ENCODE measurements at regions not wholly inside any gene's neighbourhood (a gene's known extent, or its start where the extent isn't known, plus 50 kb on each side); places are given as distances from the start of the nearest gene placed in this dataset.

- H3K36me3 Mint-ChIP-seq (ENCODE audit: unreplicated experiment) = no peaks in the 10 kb centered on the region
- no peak for DNase-seq (ENCODE audit: extremely low spot score, unreplicated experiment)
- H3K9me3 Mint-ChIP-seq (ENCODE audit: unreplicated experiment) = no peaks in the 10 kb centered on the region
- H3K27ac Mint-ChIP-seq (ENCODE audit: unreplicated experiment) = no peak overlapping the region
- no peaks in the 10 kb centered on the region for H3K4me1 Mint-ChIP-seq (ENCODE audit: unreplicated experiment)
- H3K27me3 Mint-ChIP-seq (ENCODE audit: unreplicated experiment) = peaks cover 8% of the 10 kb centered on the region
- no peak for TF ChIP-seq CTCF (IDR thresholded peaks at IDR 0.05)
- H3K4me3 Mint-ChIP-seq (ENCODE audit: unreplicated experiment) = no peak overlapping the region
Measured at GRCh38 chr3:10669490-10670048, 146.5 kb upstream of the SLC6A11 start.

- no peak for DNase-seq (ENCODE audit: extremely low spot score, unreplicated experiment)
- no peaks in the 10 kb centered on the region for H3K4me1 Mint-ChIP-seq (ENCODE audit: unreplicated experiment)
Measured at GRCh38 chr3:10672422-10672821, 143.6 kb upstream of the SLC6A11 start.

GRCh38 chr3:10674578-10674977 lies 141.4 kb upstream of the SLC6A11 start:
- no peak for TF ChIP-seq CTCF (IDR thresholded peaks at IDR 0.05)

More at GRCh38 chr3:10672422-10672821, 143.6 kb upstream of the SLC6A11 start:
- no peaks in the 10 kb centered on the region for H3K36me3 Mint-ChIP-seq (ENCODE audit: unreplicated experiment)
- TF ChIP-seq CTCF (IDR thresholded peaks at IDR 0.05) = no peak
- H3K4me3 Mint-ChIP-seq (ENCODE audit: unreplicated experiment) = no peak overlapping the region
- no peaks in the 10 kb centered on the region for H3K9me3 Mint-ChIP-seq (ENCODE audit: unreplicated experiment)
- H3K27me3 Mint-ChIP-seq (ENCODE audit: unreplicated experiment) = peaks cover 20% of the 10 kb centered on the region
- no peak overlapping the region for H3K27ac Mint-ChIP-seq (ENCODE audit: unreplicated experiment)

GRCh38 chr3:10676905-10677304 lies 139.1 kb upstream of the SLC6A11 start:
- DNase-seq (ENCODE audit: extremely low spot score, unreplicated experiment) = no peak
- Mint-ChIP-seq H3K4me1 (ENCODE audit: unreplicated experiment) (no peaks in the 10 kb centered on the region), H3K36me3 (ENCODE audit: unreplicated experiment) (no peaks in the 10 kb centered on the region), H3K27ac (ENCODE audit: unreplicated experiment) (no peak overlapping the region), H3K27me3 (ENCODE audit: unreplicated experiment) (peaks cover 19% of the 10 kb centered on the region), H3K9me3 (ENCODE audit: unreplicated experiment) (no peaks in the 10 kb centered on the region), H3K4me3 (ENCODE audit: unreplicated experiment) (no peak overlapping the region)
- no peak for TF ChIP-seq CTCF (IDR thresholded peaks at IDR 0.05)

More at GRCh38 chr3:10674578-10674977, 141.4 kb upstream of the SLC6A11 start:
- H3K4me3 Mint-ChIP-seq (ENCODE audit: unreplicated experiment) = no peak overlapping the region
- peaks cover 20% of the 10 kb centered on the region for H3K27me3 Mint-ChIP-seq (ENCODE audit: unreplicated experiment)
- H3K36me3 Mint-ChIP-seq (ENCODE audit: unreplicated experiment) = no peaks in the 10 kb centered on the region
- DNase-seq (ENCODE audit: extremely low spot score, unreplicated experiment) = no peak
- H3K9me3 Mint-ChIP-seq (ENCODE audit: unreplicated experiment) = no peaks in the 10 kb centered on the region
- H3K4me1 Mint-ChIP-seq (ENCODE audit: unreplicated experiment) = no peaks in the 10 kb centered on the region
- H3K27ac Mint-ChIP-seq (ENCODE audit: unreplicated experiment) = no peak overlapping the region

- no peak for TF ChIP-seq CTCF (IDR thresholded peaks at IDR 0.05)
- no peaks in the 10 kb centered on the region for H3K4me1 Mint-ChIP-seq (ENCODE audit: unreplicated experiment)
- H3K27ac Mint-ChIP-seq (ENCODE audit: unreplicated experiment) = no peak overlapping the region
- no peaks in the 10 kb centered on the region for H3K9me3 Mint-ChIP-seq (ENCODE audit: unreplicated experiment)
- DNase-seq (ENCODE audit: extremely low spot score, unreplicated experiment) = no peak
- H3K27me3 Mint-ChIP-seq (ENCODE audit: unreplicated experiment) = peaks cover 16% of the 10 kb centered on the region
- no peak overlapping the region for H3K4me3 Mint-ChIP-seq (ENCODE audit: unreplicated experiment)
- no peaks in the 10 kb centered on the region for H3K36me3 Mint-ChIP-seq (ENCODE audit: unreplicated experiment)
Measured at GRCh38 chr3:10678796-10679376, 137.1 kb upstream of the SLC6A11 start.

Data from osteocyte (in vitro differentiated cells).